ACC112 (cell line): ENCODE measurements at regions not wholly inside any gene's neighbourhood (a gene's known extent, or its start where the extent isn't known, plus 50 kb on each side); places are given as distances from the start of the nearest gene placed in this dataset.
"Not testable (repeated sequence)": the region's sequence is repeated elsewhere in the genome, so short reads cannot be mapped to it uniquely, and the experiment has no call there.

Experiments
- H2AFZ ChIP-seq: fragments of 200-600 bp; sonication (generic); one replicate; pipeline ENCODE4 v1.6.0; 2017; ENCODE audit warnings: antibody characterized with exemption, low read length; ENCODE audit not compliant: unreplicated experiment
- H3K27ac ChIP-seq: fragments of 200-600 bp; sonication (generic); 2 replicates; pipeline ENCODE4 v1.5.1; 2014; ENCODE audit warnings: low read depth, mild to moderate bottlenecking, antibody characterized with exemption, low read length, moderate library complexity
- H3K27me3 ChIP-seq: fragments of 200-600 bp; sonication (generic); 2 replicates; pipeline ENCODE4 v1.6.1; 2014; ENCODE audit warnings: mild to moderate bottlenecking, antibody characterized with exemption, low read length, moderate library complexity, mixed read lengths; ENCODE audit not compliant: insufficient read depth
- H3K36me3 ChIP-seq: fragments of 200-600 bp; sonication (generic); 2 replicates; pipeline ENCODE4 v1.6.1; 2016; ENCODE audit warnings: mild to moderate bottlenecking, antibody characterized with exemption, low read length, moderate library complexity, mixed read lengths; ENCODE audit not compliant: insufficient read depth
- H3K4me1 ChIP-seq: fragments of 200-600 bp; sonication (generic); one replicate; pipeline ENCODE4 v1.6.1; 2016; ENCODE audit warnings: low read length, mixed read lengths; ENCODE audit not compliant: insufficient read depth, unreplicated experiment, control insufficient read depth
- H3K4me3 ChIP-seq: fragments of 200-600 bp; sonication (generic); 2 replicates; pipeline ENCODE4 v1.5.1; 2014; ENCODE audit warnings: mild to moderate bottlenecking, low read depth, low read length
- H3K79me2 ChIP-seq: fragments of 200-600 bp; sonication (generic); one replicate; pipeline ENCODE4 v1.6.0; 2016; ENCODE audit warnings: low read length; ENCODE audit not compliant: control insufficient read depth, unreplicated experiment, insufficient read depth

DNA sequence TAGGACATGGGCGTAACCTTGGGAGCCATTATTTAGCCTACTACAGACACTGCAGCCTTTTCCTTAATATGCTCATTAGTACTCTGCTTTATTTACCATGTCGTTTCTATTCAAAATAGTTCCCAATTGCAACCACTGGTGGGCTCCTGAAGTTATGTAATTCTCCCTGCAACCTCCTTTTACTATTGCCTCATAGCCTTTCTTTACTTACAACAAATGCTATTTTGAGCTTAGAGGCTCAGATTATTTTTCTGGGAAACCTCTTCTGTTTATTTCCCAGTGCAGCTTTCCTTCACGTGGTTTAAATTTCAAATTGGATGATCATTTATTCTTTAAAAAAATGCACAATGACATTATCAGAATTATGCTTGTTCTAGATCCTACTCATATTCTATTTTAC lies 492.3 kb upstream of the TMEFF2 start:
- Histone ChIP-seq H3K27ac (no peak overlapping the region), H3K27me3 (no peaks in the 10 kb centered on the region), H3K4me1 (no peaks in the 10 kb centered on the region), H2AFZ (no peak overlapping the region), H3K79me2 (no peaks in the 10 kb centered on the region), H3K36me3 (no peaks in the 10 kb centered on the region), H3K4me3 (no peak overlapping the region)

DNA sequence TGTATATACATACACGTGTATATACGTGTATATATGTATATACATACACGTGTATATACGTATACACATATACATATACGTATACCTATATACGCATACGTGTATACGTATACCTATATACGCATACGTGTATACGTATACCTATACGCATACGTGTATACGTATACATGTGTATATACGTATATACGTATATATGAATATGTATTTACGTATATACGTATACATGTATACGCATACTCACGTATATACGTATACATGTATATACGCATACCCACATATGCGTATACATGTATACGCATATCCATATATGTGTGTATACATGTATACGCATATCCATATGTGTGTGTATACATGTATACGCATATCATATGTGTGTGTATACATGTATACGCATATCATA lies 487.8 kb upstream of the TMEFF2 start:
- not testable (repeated sequence) for H2AFZ ChIP-seq, H3K27ac ChIP-seq, H3K27me3 ChIP-seq, H3K4me3 ChIP-seq, H3K4me1 ChIP-seq, H3K79me2 ChIP-seq, H3K36me3 ChIP-seq

DNA sequence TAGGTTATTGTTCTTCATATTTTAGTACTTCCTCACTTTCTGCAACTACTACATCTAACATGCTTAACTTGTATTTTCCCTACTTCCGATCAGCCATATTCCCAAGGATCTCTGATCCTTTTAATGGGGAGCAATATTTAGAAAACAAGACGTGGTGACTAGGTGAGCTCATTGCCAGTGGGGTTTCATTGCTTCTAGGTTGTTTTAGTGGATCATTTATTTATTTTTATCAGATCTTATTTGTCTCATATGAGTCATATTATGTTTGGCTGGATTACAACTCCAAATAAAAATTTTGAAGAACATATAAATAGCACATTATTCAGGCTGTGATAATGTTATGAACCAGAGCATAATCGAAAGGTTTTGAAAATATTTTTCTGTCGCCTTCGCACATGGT lies 480.9 kb upstream of the TMEFF2 start:
- Histone ChIP-seq H2AFZ (peak overlapping the region; percentile 30), H3K27me3 (no peaks in the 10 kb centered on the region), H3K36me3 (no peaks in the 10 kb centered on the region), H3K4me1 (peaks cover 3% of the 10 kb centered on the region), H3K27ac (no peak overlapping the region), H3K4me3 (no peak overlapping the region), H3K79me2 (no peaks in the 10 kb centered on the region)

DNA sequence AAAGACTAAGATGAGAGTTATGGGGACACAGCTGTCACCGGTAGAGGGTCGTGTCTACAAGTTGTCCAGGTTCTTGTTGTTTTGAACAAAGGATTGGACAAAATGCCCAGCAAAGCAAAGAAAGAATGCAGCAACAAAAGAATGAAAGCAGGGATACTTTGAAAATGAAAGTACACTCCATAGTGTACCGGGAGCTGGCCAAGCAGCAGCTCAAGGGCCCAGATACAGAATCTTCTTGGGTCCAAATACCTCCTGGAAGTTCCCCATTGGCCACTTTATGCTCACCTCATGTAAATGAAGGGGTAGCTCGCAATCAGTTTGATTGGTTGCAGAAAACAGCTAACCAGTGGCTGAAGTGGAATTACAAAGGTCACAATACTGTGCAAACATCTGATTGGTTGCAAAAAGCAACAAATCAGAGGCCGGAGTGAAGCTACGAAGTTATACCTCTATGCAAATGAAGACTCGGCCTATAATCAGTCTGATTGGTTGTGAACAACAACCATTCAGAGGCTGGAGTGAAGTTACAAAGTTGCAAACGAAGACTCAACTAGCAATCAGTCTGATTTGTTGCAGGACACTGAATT lies 474.9 kb upstream of the TMEFF2 start:
- H3K27ac ChIP-seq = no peak overlapping the region
- H3K36me3 ChIP-seq = no peaks in the 10 kb centered on the region
- H3K79me2 ChIP-seq = no peaks in the 10 kb centered on the region
- H3K27me3 ChIP-seq = no peaks in the 10 kb centered on the region
- H2AFZ ChIP-seq = peak overlapping the region; percentile 93
- H3K4me3 ChIP-seq = peak overlapping the region; percentile 71
- H3K4me1 ChIP-seq = peaks cover 2% of the 10 kb centered on the region

GRCh38 chr2:192660555-192660954 lies 465.8 kb upstream of the TMEFF2 start:
- not testable (repeated sequence) for H3K4me1 ChIP-seq, H3K27me3 ChIP-seq, H3K4me3 ChIP-seq, H3K36me3 ChIP-seq, H2AFZ ChIP-seq, H3K79me2 ChIP-seq, H3K27ac ChIP-seq

DNA sequence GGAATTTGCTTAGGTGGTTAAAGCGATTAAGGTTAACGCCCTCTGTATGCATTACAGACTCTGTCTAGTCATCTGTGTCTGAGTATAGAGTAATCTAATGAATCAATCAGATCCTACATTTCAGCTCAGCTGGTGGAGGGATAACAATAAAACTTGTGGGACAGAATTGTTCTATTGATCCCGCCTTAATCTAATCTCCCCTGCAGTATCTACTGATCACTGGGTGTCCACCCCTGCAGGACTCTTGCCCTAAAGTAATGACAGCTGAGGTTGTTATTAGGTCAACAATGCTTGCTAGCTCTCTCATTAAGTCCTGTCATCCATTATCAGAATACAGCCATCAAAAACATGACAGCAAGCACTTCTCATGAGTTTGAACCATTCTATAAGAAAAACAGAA lies 462.6 kb upstream of the TMEFF2 start:
- Histone ChIP-seq H3K4me1 (no peaks in the 10 kb centered on the region), H3K27ac (no peak overlapping the region), H2AFZ (no peak overlapping the region), H3K36me3 (no peaks in the 10 kb centered on the region), H3K27me3 (no peaks in the 10 kb centered on the region), H3K79me2 (no peaks in the 10 kb centered on the region), H3K4me3 (no peak overlapping the region)

- no peaks in the 10 kb centered on the region for H3K79me2 ChIP-seq
- no peaks in the 10 kb centered on the region for H3K4me1 ChIP-seq
- H3K27ac ChIP-seq = no peak overlapping the region
- no peak overlapping the region for H3K4me3 ChIP-seq
- no peak overlapping the region for H2AFZ ChIP-seq
- no peaks in the 10 kb centered on the region for H3K27me3 ChIP-seq
- no peaks in the 10 kb centered on the region for H3K36me3 ChIP-seq
Measured at GRCh38 chr2:192655916-192656315, 461.2 kb upstream of the TMEFF2 start.

DNA sequence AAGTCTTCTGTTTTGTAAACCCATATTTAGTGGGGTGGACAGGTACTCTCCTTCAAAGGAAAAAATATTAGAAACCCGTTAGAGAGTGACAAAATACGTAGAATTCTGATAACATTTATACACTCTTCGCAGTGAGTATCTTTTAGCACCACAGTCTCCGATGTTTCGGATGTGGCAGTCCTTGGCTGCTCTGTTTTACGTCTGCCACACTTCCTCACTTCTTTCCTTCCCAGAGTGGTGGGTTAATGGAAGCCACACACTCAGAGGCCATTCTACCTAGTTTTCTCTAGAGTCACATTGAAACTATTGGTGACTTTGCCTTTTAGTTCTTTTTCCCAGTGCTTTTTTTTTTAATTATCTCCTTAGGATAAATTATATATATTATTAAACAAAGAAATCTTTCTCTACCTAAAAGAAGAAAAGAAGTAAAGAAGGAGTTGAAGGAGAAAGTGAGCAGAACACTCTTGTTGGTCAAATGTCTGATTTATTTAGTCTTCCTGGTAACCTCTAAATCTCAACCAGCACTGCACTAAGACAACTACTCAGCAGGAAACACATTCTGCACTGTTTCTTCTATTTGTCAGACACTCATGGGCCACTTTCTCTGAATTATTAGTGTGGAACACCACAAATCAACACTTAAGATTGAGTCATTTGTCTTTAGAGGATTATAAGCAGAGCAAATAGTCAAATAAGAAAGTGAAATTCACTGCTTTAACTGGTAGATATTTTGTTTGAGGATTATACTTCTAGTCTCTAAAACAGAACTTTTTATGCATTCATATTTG lies 451.3 kb upstream of the TMEFF2 start:
- no peaks in the 10 kb centered on the region for H3K27me3 ChIP-seq
- H2AFZ ChIP-seq = peak overlapping the region; percentile 12
- H3K4me3 ChIP-seq = no peak overlapping the region
- H3K36me3 ChIP-seq = no peaks in the 10 kb centered on the region
- H3K4me1 ChIP-seq = no peaks in the 10 kb centered on the region
- no peaks in the 10 kb centered on the region for H3K79me2 ChIP-seq
- no peak overlapping the region for H3K27ac ChIP-seq

DNA sequence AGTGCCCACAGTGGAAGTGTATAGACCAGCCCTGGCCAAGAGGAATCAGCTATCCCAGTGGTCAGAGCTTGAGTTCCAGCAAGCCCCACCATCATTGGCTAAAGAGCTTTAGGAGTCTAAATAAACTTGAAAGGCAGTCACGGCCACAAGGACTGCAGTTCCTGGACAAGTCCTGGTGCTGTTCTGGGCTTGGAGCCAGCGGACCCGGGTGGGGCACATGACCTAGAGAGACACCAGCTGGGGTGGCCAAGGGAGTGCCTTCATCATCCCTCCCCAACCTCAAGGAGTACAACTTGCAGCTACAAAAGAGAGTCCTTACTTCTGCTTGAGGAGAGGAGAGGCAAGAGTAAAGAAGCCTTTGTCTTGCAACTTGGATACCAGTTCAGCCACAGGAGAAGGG lies 439.8 kb upstream of the TMEFF2 start:
- Histone ChIP-seq H3K27me3 (no peaks in the 10 kb centered on the region), H3K4me3 (no peak overlapping the region), H3K4me1 (no peaks in the 10 kb centered on the region), H3K27ac (no peak overlapping the region), H2AFZ (no peak overlapping the region), H3K36me3 (no peaks in the 10 kb centered on the region), H3K79me2 (no peaks in the 10 kb centered on the region)

DNA sequence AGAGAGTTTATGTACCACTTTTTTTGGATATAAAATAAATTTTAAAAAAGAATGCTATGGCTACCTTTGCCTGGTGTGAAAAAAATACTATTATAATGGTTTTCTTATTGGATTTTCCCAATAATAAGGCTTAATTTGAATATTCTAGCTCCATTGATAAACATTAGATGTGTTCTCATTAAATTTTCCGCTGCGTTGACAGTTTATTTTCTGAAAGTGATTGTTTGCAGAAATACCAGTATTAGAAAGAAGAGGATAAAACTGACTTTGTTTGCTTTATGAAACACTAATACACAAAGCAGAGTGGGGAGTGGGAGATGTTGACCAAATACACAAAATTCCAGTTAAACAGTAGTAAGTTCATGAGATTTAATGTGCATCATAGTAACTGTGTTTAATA lies 433.3 kb upstream of the TMEFF2 start:
- Histone ChIP-seq H3K36me3 (no peaks in the 10 kb centered on the region), H3K4me1 (no peaks in the 10 kb centered on the region), H2AFZ (no peak overlapping the region), H3K27ac (no peak overlapping the region), H3K79me2 (no peaks in the 10 kb centered on the region), H3K27me3 (no peaks in the 10 kb centered on the region), H3K4me3 (no peak overlapping the region)

- Histone ChIP-seq H2AFZ (no peak overlapping the region), H3K79me2 (no peaks in the 10 kb centered on the region), H3K27me3 (no peaks in the 10 kb centered on the region), H3K4me1 (no peaks in the 10 kb centered on the region), H3K36me3 (no peaks in the 10 kb centered on the region), H3K27ac (no peak overlapping the region), H3K4me3 (no peak overlapping the region)
Measured at GRCh38 chr2:192615105-192615504, 420.4 kb upstream of the TMEFF2 start.
